GM12878 (cell line): ENCODE measurements at regions not wholly inside any gene's neighbourhood (a gene's known extent, or its start where the extent isn't known, plus 50 kb on each side); places are given as distances from the start of the nearest gene placed in this dataset.

Source experiments
- BMI1 ChIP-seq: fragments of 450-650 bp; IDR thresholded peaks from 2 replicates; pipeline ENCODE4 v1.6.1; 2016; ENCODE audit warnings: mild to moderate bottlenecking, moderate library complexity, borderline replicate concordance
- NRF1 ChIP-seq: conservative IDR thresholded peaks from 2 replicates; pipeline ENCODE4 v1.6.1; 2011; ENCODE audit warnings: mild to moderate bottlenecking, low read depth, low read length, improper control_type of control experiment
- ZNF274 ChIP-seq: IDR thresholded peaks from one replicate; pipeline ENCODE4 v1.8.0; 2011; ENCODE audit not compliant: insufficient read length, insufficient read depth
- TF ChIP-seq, protein P1 (sequence below), 3 experiments: IDR thresholded peaks in 2 of 3; conservative IDR thresholded peaks in 1 of 3; 2 replicates each; pipeline ENCODE4 v1.5.1; 2011; ENCODE audit warnings: low read depth in 3 of 3, low read length in 3 of 3, mild to moderate bottlenecking in 3 of 3, control low read depth in 2 of 3, moderate library complexity in 2 of 3, inconsistent platforms in 1 of 3, mixed read lengths in 1 of 3; ENCODE audit not compliant: control insufficient read depth in 2 of 3, insufficient read depth in 1 of 3; ENCODE audit errors: extremely low read depth in 1 of 3

DNA sequence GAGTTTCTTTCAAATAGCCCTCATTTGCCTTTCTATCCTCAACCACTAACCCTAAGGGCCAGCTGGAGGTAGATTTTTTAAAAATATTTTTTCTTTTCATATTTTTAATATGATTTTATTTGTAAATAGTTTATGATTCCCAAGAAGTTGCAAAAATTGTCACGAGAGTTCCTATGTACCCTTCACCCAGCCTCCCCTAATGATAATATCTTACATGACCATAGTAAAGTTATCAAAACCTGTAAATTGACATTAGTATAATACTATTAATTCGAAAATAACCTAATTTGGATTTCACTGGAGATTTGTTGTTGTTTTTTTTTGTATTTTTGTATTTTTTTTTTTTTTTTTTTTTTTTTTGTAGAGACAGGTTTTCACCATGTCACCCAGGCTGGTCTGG is 495.5 kb downstream of the MIAT start:
- TF ChIP-seq, protein P1, sequence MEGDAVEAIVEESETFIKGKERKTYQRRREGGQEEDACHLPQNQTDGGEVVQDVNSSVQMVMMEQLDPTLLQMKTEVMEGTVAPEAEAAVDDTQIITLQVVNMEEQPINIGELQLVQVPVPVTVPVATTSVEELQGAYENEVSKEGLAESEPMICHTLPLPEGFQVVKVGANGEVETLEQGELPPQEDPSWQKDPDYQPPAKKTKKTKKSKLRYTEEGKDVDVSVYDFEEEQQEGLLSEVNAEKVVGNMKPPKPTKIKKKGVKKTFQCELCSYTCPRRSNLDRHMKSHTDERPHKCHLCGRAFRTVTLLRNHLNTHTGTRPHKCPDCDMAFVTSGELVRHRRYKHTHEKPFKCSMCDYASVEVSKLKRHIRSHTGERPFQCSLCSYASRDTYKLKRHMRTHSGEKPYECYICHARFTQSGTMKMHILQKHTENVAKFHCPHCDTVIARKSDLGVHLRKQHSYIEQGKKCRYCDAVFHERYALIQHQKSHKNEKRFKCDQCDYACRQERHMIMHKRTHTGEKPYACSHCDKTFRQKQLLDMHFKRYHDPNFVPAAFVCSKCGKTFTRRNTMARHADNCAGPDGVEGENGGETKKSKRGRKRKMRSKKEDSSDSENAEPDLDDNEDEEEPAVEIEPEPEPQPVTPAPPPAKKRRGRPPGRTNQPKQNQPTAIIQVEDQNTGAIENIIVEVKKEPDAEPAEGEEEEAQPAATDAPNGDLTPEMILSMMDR (IDR thresholded peaks at IDR 0.05 in 2 of 3, conservative IDR thresholded peaks at IDR 0.05 in 1 of 3; ENCODE audit: control insufficient read depth in 2 of 3, extremely low read depth in 1 of 3, insufficient read depth in 1 of 3, low read depth in 3 of 3, low read length in 3 of 3), result no peak
- no peak for TF ChIP-seq NRF1
- TF ChIP-seq ZNF274, result no peak
- TF ChIP-seq BMI1, result no peak
